Fibroblast of lung (primary cell): ENCODE measurements at regions not wholly inside any gene's neighbourhood (a gene's known extent, or its start where the extent isn't known, plus 50 kb on each side); places are given as distances from the start of the nearest gene placed in this dataset.
"Not testable (repeated sequence)": the region's sequence is repeated elsewhere in the genome, so short reads cannot be mapped to it uniquely, and the experiment has no call there.

Source experiments
- DNase-seq, 2 donors: peaks; one replicate each; pipeline versions ENCODE4 v3.0.0 to v3.0.0-alpha.2; 2010; ENCODE audit warnings: low read depth in 2 of 2
- H2AFZ ChIP-seq: 2 replicates; pipeline ENCODE4 v1.5.1; 2012; ENCODE audit warnings: low read length, control low read depth, inconsistent platforms
- H3K27ac ChIP-seq: 2 replicates; pipeline ENCODE4 v1.5.1; 2011; ENCODE audit warnings: low read length, control low read depth; ENCODE audit not compliant: insufficient read depth
- H3K27me3 ChIP-seq: 2 replicates; pipeline ENCODE4 v1.5.1; 2011; ENCODE audit warnings: mild to moderate bottlenecking, low read length; ENCODE audit not compliant: control insufficient read depth, insufficient read depth
- H3K36me3 ChIP-seq: 2 replicates; pipeline ENCODE4 v1.5.1; 2011; ENCODE audit warnings: low read length; ENCODE audit not compliant: control insufficient read depth, insufficient read depth
- H3K4me1 ChIP-seq: 2 replicates; pipeline ENCODE4 v1.5.1; 2011; ENCODE audit warnings: low read length; ENCODE audit not compliant: control insufficient read depth, insufficient read depth; ENCODE audit errors: extremely low read depth
- H3K4me2 ChIP-seq: 2 replicates; pipeline ENCODE4 v1.5.1; 2011; ENCODE audit warnings: low read length, control low read depth; ENCODE audit not compliant: insufficient read depth; ENCODE audit errors: extremely low read depth
- H3K4me3 ChIP-seq, 4 experiments: fragments of 200-600 bp in 1 of 4; sonication (generic) in 1 of 4; replicated peaks in 1 of 4; 2 replicates each; pipeline ENCODE4 v1.5.1; 2011 to 2016; ENCODE audit warnings: low read length in 4 of 4, low read depth in 3 of 4, mild to moderate bottlenecking in 3 of 4, control low read depth in 2 of 4, inconsistent platforms in 1 of 4, mixed read lengths in 1 of 4; ENCODE audit not compliant: insufficient read depth in 1 of 4; ENCODE audit errors: control extremely low read depth in 1 of 4
- H3K79me2 ChIP-seq: 2 replicates; pipeline ENCODE4 v1.5.1; 2012; ENCODE audit warnings: mild to moderate bottlenecking, low read length, inconsistent platforms; ENCODE audit not compliant: control insufficient read depth, insufficient read depth
- H3K9ac ChIP-seq: 2 replicates; pipeline ENCODE4 v1.5.1; 2011; ENCODE audit warnings: mild to moderate bottlenecking, low read length, control low read depth; ENCODE audit not compliant: insufficient read depth
- H3K9me3 ChIP-seq: 2 replicates; pipeline ENCODE4 v1.5.1; 2012; ENCODE audit warnings: low read depth, low read length; ENCODE audit not compliant: control insufficient read depth, insufficient read depth
- H4K20me1 ChIP-seq: 2 replicates; pipeline ENCODE4 v1.5.1; 2011; ENCODE audit warnings: low read length; ENCODE audit not compliant: control insufficient read depth, insufficient read depth; ENCODE audit errors: extremely low read depth
- EZH2 ChIP-seq: IDR thresholded peaks from 2 replicates; pipeline ENCODE4 v1.5.1; 2012; ENCODE audit warnings: low read length, control low read depth, mild to moderate bottlenecking; ENCODE audit errors: missing control alignments
- TF ChIP-seq, protein P1 (sequence below), 2 donors: IDR thresholded peaks in 1 of 2; conservative IDR thresholded peaks in 1 of 2; 1 replicate in 1 of 2; 2 replicates in 1 of 2; pipeline ENCODE4 v1.5.1; 2011 to 2012; ENCODE audit warnings: low read length in 2 of 2, control low read depth in 1 of 2, inconsistent platforms in 1 of 2, low read depth in 1 of 2, mild to moderate bottlenecking in 1 of 2

DNA sequence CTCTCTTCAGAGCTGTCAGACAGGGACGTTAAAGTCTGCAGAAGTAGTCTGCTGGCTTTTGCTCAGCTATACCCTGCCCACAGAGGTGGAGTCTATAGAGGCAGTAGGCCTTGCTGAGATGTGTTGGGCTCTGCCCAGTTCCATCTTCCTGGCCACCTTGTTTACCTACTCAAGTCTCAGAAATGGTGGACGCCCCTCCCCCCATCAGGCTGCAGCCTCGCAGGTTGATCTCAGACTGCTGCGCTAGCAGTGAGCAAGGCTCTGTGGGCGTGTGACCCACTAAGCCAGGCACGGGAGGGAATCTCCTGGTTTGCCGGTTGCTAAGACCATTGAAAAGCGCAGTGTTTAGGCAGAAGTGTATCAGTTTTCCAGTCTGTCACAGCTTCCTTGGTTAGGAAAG is 305.0 kb downstream of the BCKDHB start:
- Histone ChIP-seq H3K9ac (no peak overlapping the region), H3K27me3 (no peaks in the 10 kb centered on the region), H3K27ac (no peak overlapping the region), H3K79me2 (no peaks in the 10 kb centered on the region), H4K20me1 (no peaks in the 10 kb centered on the region), H2AFZ (no peak overlapping the region), H3K36me3 (no peaks in the 10 kb centered on the region), H3K4me2 (no peak overlapping the region), H3K4me3 (no peak overlapping the region), H3K9me3 (no peaks in the 10 kb centered on the region), H3K4me1 (no peaks in the 10 kb centered on the region)
- TF ChIP-seq, protein P1, sequence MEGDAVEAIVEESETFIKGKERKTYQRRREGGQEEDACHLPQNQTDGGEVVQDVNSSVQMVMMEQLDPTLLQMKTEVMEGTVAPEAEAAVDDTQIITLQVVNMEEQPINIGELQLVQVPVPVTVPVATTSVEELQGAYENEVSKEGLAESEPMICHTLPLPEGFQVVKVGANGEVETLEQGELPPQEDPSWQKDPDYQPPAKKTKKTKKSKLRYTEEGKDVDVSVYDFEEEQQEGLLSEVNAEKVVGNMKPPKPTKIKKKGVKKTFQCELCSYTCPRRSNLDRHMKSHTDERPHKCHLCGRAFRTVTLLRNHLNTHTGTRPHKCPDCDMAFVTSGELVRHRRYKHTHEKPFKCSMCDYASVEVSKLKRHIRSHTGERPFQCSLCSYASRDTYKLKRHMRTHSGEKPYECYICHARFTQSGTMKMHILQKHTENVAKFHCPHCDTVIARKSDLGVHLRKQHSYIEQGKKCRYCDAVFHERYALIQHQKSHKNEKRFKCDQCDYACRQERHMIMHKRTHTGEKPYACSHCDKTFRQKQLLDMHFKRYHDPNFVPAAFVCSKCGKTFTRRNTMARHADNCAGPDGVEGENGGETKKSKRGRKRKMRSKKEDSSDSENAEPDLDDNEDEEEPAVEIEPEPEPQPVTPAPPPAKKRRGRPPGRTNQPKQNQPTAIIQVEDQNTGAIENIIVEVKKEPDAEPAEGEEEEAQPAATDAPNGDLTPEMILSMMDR (conservative IDR thresholded peaks at IDR 0.05 in 1 of 2, IDR thresholded peaks at IDR 0.05 in 1 of 2; ENCODE audit: low read depth in 1 of 2, low read length in 2 of 2): no peak
- TF ChIP-seq EZH2: no peak
- DNase-seq: no peak

DNA sequence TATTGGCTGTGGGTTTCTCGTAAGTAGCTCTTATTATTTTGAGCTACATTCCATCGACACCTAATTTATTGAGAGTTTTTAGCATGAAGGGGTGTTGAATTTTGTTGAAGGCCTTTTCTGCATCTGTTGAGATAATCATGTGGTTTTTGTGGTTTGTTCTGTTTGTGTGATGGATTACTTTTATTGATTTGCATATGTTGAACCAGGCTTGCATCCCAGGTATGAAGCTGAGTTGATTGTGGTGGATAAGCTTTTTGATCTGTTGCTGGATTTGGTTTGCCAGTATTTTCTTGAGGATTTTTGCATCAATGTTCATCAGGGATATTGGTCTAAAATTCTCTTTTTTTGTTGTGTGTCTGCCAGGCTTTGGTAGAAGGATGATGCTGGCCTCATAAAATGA is 301.5 kb downstream of the BCKDHB start:
- H3K79me2 ChIP-seq, H3K27me3 ChIP-seq: not testable (repeated sequence)

DNA sequence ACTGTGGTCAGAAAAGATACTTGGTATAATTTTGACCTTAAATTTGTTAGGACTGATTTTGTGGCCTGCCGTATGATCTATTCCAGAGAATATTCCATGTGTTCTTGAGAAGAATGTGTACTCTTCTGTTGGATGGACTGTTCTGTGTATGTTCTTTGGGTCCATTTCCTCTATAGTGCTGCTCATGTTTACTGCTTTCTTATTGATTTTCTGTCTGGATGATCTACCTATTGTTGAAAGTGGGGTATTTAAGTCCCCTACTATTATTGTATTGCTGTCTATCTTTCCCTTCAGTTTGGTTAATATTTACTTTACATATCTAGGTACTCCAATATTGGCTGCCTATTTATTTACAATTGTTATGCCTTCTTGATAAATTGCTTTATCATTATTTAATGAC is 298.4 kb downstream of the BCKDHB start:
- no peak for DNase-seq
- H3K36me3 ChIP-seq: no peaks in the 10 kb centered on the region
- no peaks in the 10 kb centered on the region for H3K27me3 ChIP-seq
- no peak overlapping the region for H3K4me2 ChIP-seq
- H3K4me3 ChIP-seq: no peak overlapping the region
- no peaks in the 10 kb centered on the region for H3K4me1 ChIP-seq
- no peaks in the 10 kb centered on the region for H3K79me2 ChIP-seq
- no peaks in the 10 kb centered on the region for H3K9me3 ChIP-seq
- H3K9ac ChIP-seq: no peak overlapping the region
- TF ChIP-seq, protein P1 (conservative IDR thresholded peaks at IDR 0.05 in 1 of 2, IDR thresholded peaks at IDR 0.05 in 1 of 2; ENCODE audit: low read depth in 1 of 2, low read length in 2 of 2): no peak
- no peak for TF ChIP-seq EZH2
- H4K20me1 ChIP-seq: no peaks in the 10 kb centered on the region
- no peak overlapping the region for H2AFZ ChIP-seq
- H3K27ac ChIP-seq: no peak overlapping the region

More for the DNA sequence above, 301.5 kb downstream of the BCKDHB start:
- not testable (repeated sequence) for H3K9me3 ChIP-seq, H3K4me3 ChIP-seq, H3K27ac ChIP-seq, H4K20me1 ChIP-seq, H2AFZ ChIP-seq, H3K36me3 ChIP-seq, H3K4me1 ChIP-seq, H3K9ac ChIP-seq, H3K4me2 ChIP-seq
- peak in 1 of 2 donors; percentile 80 for DNase-seq
